GM23338 (cell line): ENCODE measurements at regions not wholly inside any gene's neighbourhood (a gene's known extent, or its start where the extent isn't known, plus 50 kb on each side); places are given as distances from the start of the nearest gene placed in this dataset.

Experiments
- CTCF ChIP-seq, 2 experiments: fragments of 200-600 bp in 1 of 2; sonication (generic) in 1 of 2; conservative IDR thresholded peaks; 2 replicates each; pipeline versions ENCODE4 v1.5.1 to v1.6.1; 2016 to 2017; ENCODE audit warnings: antibody characterized with exemption in 2 of 2, low read depth in 2 of 2, mild to moderate bottlenecking in 2 of 2, moderate library complexity in 1 of 2
- ETS1 ChIP-seq: IDR thresholded peaks from 2 replicates; pipeline ENCODE4 v1.6.1; 2016; ENCODE audit warnings: antibody characterized with exemption
- EZH2 ChIP-seq: fragments of 200-600 bp; sonication (generic); IDR thresholded peaks from one replicate; pipeline ENCODE4 v1.8.0; 2017; ENCODE audit warnings: antibody characterized with exemption, mild to moderate bottlenecking, low read depth; ENCODE audit not compliant: unreplicated experiment
- EZH2phosphoT487 ChIP-seq: fragments of 200-600 bp; sonication (generic); IDR thresholded peaks from one replicate; pipeline ENCODE4 v1.8.1; 2018; ENCODE audit warnings: antibody characterized with exemption; ENCODE audit not compliant: unreplicated experiment
- JUNB ChIP-seq: IDR thresholded peaks from one replicate; pipeline ENCODE4 v1.6.1; 2016; ENCODE audit warnings: antibody characterized with exemption; ENCODE audit not compliant: unreplicated experiment
- NANOG ChIP-seq: IDR thresholded peaks from 2 replicates; pipeline ENCODE4 v1.6.1; 2016; ENCODE audit warnings: antibody characterized with exemption, borderline replicate concordance
- POLR2AphosphoS5 ChIP-seq: IDR thresholded peaks from 2 replicates; pipeline ENCODE4 v1.6.1; 2016; ENCODE audit warnings: antibody characterized with exemption, low read depth
- REST ChIP-seq: IDR thresholded peaks from one replicate; pipeline ENCODE4 v1.6.1; 2018; ENCODE audit warnings: antibody characterized with exemption; ENCODE audit not compliant: unreplicated experiment
- ZNF331 ChIP-seq: fragments of 250-450 bp; sonication (Bioruptor Pico); IDR thresholded peaks from 2 replicates; pipeline ENCODE4 v1.5.0; 2020; ENCODE audit warnings: low read depth, mild to moderate bottlenecking, moderate library complexity

- TF ChIP-seq CTCF (conservative IDR thresholded peaks at IDR 0.05; ENCODE audit: low read depth in 2 of 2): no peak
- no peak for TF ChIP-seq JUNB
- TF ChIP-seq POLR2AphosphoS5: no peak
- no peak for TF ChIP-seq EZH2
- TF ChIP-seq REST: no peak
- TF ChIP-seq ETS1: no peak
- TF ChIP-seq EZH2phosphoT487: no peak
- TF ChIP-seq NANOG: no peak
- no peak for TF ChIP-seq ZNF331 (CRISPR knock-in tag)
Measured at GRCh38 chr12:45601888-45602287, 127.6 kb upstream of the ARID2 start.
